GM18507 (cell line): ENCODE measurements at regions not wholly inside any gene's neighbourhood (a gene's known extent, or its start where the extent isn't known, plus 50 kb on each side); places are given as distances from the start of the nearest gene placed in this dataset.
A peak's percentile ranks its signal among the peaks of the same experiment; 100 is the strongest.

Experiments
- DNase-seq: peaks from one replicate; pipeline ENCODE4 v3.0.0; 2011; ENCODE audit warnings: low read depth; ENCODE audit not compliant: insufficient read length; ENCODE audit errors: extremely low spot score
- FAIRE-seq: peaks from 2 replicates; lab custom pipeline; 2011; peaks lifted over from hg19 to GRCh38; lab: Jason Lieb, UNC

- no peak for FAIRE-seq
- DNase-seq = no peak
Measured at GRCh38 chrX:94041881-94042280, 367.9 kb downstream of the FAM133A start.

GRCh38 chrX:94045724-94046123 is 371.7 kb downstream of the FAM133A start:
- FAIRE-seq (no peak), DNase-seq (no peak)

DNA sequence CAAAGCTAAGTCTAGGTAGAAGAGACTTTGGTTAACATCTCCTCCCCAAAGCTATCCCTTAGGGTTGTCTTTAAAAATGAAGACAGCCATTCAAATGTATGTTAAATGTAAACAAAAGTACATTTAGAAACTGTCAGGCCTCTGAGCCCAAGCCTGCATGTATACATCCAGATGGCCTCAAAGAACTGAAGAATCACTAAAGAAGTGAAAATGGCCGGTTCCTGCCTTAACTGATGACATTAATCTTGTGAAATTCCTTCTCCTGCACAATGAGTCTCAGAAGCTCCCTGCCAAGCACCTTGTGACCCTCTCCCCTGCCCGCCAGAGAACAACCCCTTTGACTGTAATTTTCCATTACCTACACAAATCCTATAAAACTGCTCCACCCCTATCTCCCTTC is 377.9 kb downstream of the FAM133A start:
- DNase-seq (no peak), FAIRE-seq (no peak)

DNA sequence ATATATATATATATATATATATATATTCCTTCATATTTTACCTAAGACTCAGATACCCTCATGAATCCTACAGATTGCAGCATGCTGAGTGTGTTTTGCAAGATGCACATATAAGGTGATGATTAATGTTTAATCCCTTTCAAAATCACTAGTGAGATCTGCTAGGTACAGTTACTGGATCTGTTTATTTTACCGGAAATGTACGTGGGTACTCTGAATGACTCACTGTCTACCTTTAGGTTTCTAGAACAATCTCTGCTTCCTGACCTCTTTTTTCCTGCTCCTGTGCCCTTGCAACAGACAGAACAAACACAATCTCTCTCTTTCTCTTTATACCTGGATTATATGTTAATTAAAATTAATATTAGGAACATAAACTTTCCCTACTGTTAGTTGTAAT is 379.6 kb downstream of the FAM133A start:
- no peak for FAIRE-seq
- no peak for DNase-seq

- FAIRE-seq (no peak), DNase-seq (no peak)
Measured at GRCh38 chrX:94057385-94057784, 383.4 kb downstream of the FAM133A start.

DNA sequence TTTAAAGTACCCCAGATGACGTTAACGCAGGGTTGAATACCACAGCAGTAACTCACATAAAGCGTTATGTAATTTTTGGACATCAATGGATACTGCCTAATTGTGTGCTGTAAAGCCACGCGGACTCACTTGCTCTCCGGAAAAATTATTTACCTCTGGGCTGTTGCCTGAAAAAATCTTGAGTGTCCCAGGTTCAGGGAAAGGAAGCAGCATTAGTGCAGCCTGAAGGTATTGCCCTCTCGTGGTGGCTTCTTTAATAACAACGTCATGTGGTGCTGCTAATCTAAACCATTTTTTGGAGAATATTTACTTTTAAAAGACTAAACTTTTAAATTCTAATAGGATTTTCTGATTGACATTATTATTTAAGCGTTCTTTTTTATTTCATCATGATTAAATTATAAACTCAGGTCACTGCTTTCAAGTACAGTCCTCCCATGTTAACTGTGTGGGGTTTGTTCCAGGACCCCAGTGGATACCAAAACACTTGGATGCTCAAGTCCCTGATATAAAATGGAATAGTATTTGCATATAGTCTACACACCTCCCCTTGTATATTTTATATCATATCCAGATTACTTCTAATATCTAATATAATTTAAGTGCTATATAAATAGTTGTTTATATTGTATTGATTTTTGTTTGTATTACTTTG is 384.8 kb downstream of the FAM133A start:
- FAIRE-seq (no peak), DNase-seq (no peak)

GRCh38 chrX:94065091-94065490 is 391.1 kb downstream of the FAM133A start:
- FAIRE-seq (no peak), DNase-seq (no peak)

DNA sequence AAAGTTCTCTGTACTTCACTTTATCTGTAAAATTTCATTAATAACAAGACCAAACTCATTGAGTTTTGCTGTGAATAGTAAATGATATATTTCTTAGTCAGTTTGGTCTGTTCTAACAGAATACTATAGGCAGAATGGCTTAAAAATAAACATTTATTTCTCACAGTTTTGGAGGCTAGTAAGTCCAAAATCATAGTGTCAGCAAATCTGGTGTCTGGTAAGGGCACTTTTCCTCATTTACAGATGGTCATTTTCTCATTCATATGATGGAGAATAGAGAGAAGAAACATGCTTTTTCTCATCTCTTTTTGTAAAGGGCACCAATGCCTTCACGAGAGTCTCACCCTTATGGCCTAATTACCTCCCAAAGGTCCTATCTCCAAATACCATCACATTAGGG is 415.1 kb downstream of the FAM133A start:
- no peak for DNase-seq
- FAIRE-seq = no peak

- no peak for FAIRE-seq
- DNase-seq = no peak
Measured at GRCh38 chrX:94097868-94098267, 423.9 kb downstream of the FAM133A start.

DNA sequence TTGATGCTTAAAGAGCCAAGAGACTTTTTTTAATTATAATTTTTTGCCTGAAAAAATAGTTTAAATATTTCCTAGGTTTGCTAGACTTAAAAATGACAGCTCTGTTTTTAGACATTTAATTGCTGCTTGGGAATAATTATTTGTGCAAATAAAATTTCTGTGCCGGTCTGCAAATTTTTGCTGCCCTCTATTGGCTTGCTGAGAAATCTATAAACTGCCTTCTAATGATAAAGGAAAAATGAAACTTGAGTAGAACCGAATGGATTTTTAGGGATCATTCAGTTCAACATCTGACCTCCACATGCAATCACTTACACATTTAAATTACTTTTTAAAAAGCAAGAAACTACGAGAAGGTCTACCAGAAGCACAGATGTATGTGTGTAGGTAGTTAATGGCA is 434.0 kb downstream of the FAM133A start:
- FAIRE-seq (no peak), DNase-seq (no peak)

DNA sequence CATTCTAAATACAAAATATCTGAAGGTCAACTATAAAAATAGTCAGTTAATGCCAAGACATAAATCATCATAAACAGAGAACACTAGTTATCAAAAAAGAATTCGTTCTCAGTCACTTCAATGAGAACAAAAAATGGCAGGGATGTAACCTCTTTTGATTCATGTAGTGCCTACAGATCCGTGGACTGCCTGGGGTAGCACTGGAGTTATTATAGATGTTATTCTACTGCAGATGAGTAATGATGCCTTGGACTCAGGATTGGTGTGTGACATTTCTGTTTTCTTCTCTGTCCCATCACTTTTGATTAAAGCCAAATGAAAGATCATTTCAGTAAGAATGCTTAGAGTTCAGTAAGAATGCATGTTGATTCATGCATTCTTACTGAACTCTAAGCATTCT is 440.4 kb downstream of the FAM133A start:
- FAIRE-seq (no peak), DNase-seq (no peak)

DNA sequence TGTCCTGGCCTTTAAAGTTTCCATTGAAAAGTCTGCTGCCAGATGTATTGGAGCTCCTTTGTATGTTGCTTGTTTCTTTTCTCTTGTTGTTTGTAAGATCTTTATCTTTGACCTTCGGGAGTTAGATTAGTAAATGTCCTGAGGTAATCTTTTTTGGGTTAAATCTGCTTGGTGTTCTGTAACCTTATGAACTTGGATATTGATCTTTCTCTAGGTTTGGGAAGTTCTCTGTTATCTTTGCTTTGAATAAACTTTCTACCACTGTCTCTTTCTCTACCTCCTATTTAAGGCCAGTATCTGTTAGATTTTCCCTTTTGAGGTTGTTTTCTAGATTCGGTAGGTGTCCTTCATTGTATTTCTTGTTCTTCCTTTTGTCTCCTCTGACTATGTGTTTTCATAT is 447.8 kb downstream of the FAM133A start:
- FAIRE-seq (no peak), DNase-seq (no peak)

DNA sequence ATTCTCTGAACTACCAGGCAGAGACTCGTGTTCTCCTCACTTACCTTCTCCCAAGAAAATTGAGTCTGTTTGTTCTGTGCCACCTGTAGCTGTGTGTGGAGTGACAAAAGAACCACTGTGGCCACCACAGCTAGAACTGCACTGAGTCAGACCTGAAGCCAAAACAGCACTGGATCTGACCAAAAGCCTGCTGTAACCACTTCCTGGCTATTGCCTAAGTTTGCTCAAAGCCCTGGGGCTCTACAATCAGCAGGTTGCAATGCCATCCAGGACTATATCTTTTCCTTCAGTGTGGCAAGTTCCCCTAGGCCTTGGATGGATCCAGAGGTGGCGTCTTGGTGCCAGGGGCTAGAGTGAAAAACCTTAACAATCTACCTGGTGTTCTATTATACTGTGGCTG is 449.1 kb downstream of the FAM133A start:
- FAIRE-seq = no peak

GRCh38 chrX:94162971-94163370 is 489.0 kb downstream of the FAM133A start:
- FAIRE-seq (no peak), DNase-seq (no peak)

More for the DNA sequence above, 449.1 kb downstream of the FAM133A start:
- DNase-seq = no peak

- DNase-seq = no peak
- FAIRE-seq = no peak
Measured at GRCh38 chrX:94178145-94178788, 504.3 kb downstream of the FAM133A start.

GRCh38 chrX:94204524-94204923 is 530.5 kb downstream of the FAM133A start:
- DNase-seq (no peak), FAIRE-seq (no peak)

DNA sequence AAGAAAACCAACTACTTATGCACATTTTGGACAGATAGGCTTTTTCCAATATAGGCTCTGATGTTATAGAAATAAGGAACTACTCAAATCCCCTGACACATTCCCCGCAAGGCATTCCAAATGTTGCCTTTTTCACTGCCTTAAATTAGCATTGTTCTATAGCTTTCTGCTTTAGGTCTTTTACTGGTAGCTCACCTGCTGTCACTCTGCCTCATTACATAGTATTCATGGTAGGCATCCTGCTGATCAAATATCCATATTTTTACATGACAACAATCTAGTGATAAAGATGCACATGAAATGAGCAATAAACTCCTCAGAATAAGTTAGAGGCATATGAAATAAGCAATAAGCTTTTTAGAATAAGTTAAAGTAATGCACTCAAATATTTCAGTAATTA is 542.7 kb downstream of the FAM133A start:
- FAIRE-seq = no peak

GRCh38 chrX:94252211-94252610 is 578.2 kb downstream of the FAM133A start:
- no peak for FAIRE-seq

More for the DNA sequence above, 542.7 kb downstream of the FAM133A start:
- DNase-seq = no peak

GRCh38 chrX:94256396-94256795 is 582.4 kb downstream of the FAM133A start:
- DNase-seq = no peak
- no peak for FAIRE-seq

More at GRCh38 chrX:94252211-94252610, 578.2 kb downstream of the FAM133A start:
- no peak for DNase-seq

DNA sequence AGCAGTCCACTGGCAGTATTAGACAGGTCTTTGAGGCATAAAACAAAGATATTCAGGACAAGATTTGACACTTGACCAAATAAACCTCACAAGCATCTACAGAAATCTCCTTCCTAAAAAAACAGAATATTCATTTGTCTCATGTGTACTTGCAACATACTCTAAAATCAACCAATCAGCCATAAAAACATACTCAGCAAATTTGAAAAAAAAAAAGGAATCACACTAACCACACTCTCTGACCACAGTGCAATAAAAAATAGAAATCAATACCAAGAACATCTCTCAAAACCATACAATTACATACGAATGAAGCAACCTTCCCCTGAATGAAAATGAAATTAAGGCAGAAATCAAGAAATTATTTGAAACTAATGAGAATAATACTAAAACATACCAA is 591.3 kb downstream of the FAM133A start:
- DNase-seq = no peak
- no peak for FAIRE-seq

DNA sequence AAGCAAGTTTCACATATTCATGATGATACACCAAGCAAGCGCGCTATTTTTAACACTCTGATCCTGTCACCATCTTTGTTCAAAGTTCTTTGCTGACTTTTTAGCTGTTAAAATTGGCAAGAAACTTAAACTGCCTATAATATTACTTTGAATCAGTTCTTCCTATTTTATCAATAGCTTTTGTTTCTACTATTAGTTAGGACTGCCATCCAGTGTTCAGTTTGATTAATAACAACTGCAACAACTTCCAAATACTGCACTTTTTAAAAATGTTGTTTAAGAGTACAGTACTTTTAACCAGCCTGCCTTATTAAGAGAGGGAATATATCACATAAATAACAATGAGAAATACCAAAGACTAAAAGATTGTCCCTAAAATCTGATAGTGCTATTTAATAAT is 614.3 kb downstream of the FAM133A start:
- FAIRE-seq (peak; percentile 5), DNase-seq (no peak)
